GM23338 (cell line): ENCODE measurements at regions not wholly inside any gene's neighbourhood (a gene's known extent, or its start where the extent isn't known, plus 50 kb on each side); places are given as distances from the start of the nearest gene placed in this dataset.

Experiments used
- ATAC-seq: fragments of 200-7000 bp; cut with Tn5 transposase; 3 replicates; pipeline ENCODE4 v1.9.1; 2020
- DNase-seq: peaks from one replicate; pipeline ENCODE4 v3.0.0-alpha.2; 2015; ENCODE audit warnings: low spot score
- H2AFZ ChIP-seq: fragments of 200-600 bp; sonication (generic); 2 replicates; pipeline ENCODE4 v1.8.0; 2016; ENCODE audit warnings: antibody characterized with exemption, mild to moderate bottlenecking, moderate library complexity
- H3F3A ChIP-seq: fragments of 200-600 bp; sonication (generic); replicated peaks from 2 replicates; pipeline ENCODE4 v1.8.0; 2017; ENCODE audit warnings: antibody characterized with exemption, mixed run types, low read depth
- H3K27ac ChIP-seq: fragments of 200-600 bp; sonication (generic); 2 replicates; pipeline ENCODE4 v1.6.1; 2016; ENCODE audit warnings: low read depth
- H3K27me3 ChIP-seq: fragments of 200-600 bp; sonication (generic); 2 replicates; pipeline ENCODE4 v1.8.0; 2016; ENCODE audit warnings: mild to moderate bottlenecking, mixed run types, moderate library complexity; ENCODE audit not compliant: insufficient read depth
- H3K36me3 ChIP-seq: fragments of 200-600 bp; sonication (generic); 2 replicates; pipeline ENCODE4 v1.8.0; 2016; ENCODE audit warnings: mild to moderate bottlenecking; ENCODE audit not compliant: insufficient read depth
- H3K4me1 ChIP-seq: fragments of 200-600 bp; sonication (generic); 2 replicates; pipeline ENCODE4 v1.8.0; 2016; ENCODE audit warnings: mild to moderate bottlenecking, moderate library complexity; ENCODE audit not compliant: insufficient read depth
- H3K4me2 ChIP-seq: fragments of 200-600 bp; sonication (generic); 2 replicates; pipeline ENCODE4 v1.7.1; 2017; ENCODE audit warnings: mixed run types
- H3K4me3 ChIP-seq: fragments of 200-600 bp; sonication (generic); 2 replicates; pipeline ENCODE4 v1.6.1; 2016; ENCODE audit warnings: mixed run types
- H3K79me2 ChIP-seq: fragments of 200-600 bp; sonication (generic); replicated peaks from 2 replicates; pipeline ENCODE4 v1.8.0; 2017; ENCODE audit warnings: mild to moderate bottlenecking; ENCODE audit not compliant: insufficient read depth
- H3K9me2 ChIP-seq: fragments of 200-600 bp; sonication (generic); 2 replicates; pipeline ENCODE4 v1.8.0; 2017; ENCODE audit not compliant: insufficient read depth
- H4K20me1 ChIP-seq: fragments of 200-600 bp; sonication (generic); replicated peaks from 2 replicates; pipeline ENCODE4 v1.8.0; 2017; ENCODE audit warnings: mild to moderate bottlenecking; ENCODE audit not compliant: insufficient read depth
- H3K27ac Mint-ChIP-seq: 2 replicates; pipeline ENCODE4 v1.8.0; 2020; ENCODE audit warnings: inconsistent platforms, mild to moderate bottlenecking, moderate library complexity, mixed read lengths
- H3K27me3 Mint-ChIP-seq: 3 replicates; pipeline ENCODE4 v1.8.0; 2022; ENCODE audit warnings: low read depth, mild to moderate bottlenecking, moderate library complexity, mixed read lengths, inconsistent platforms; ENCODE audit not compliant: insufficient read depth, poor library complexity
- H3K36me3 Mint-ChIP-seq: 3 replicates; pipeline ENCODE4 v1.8.0; 2021; ENCODE audit warnings: low read depth, mild to moderate bottlenecking, inconsistent platforms, moderate library complexity, mixed read lengths
- H3K4me1 Mint-ChIP-seq: 3 replicates; pipeline ENCODE4 v1.8.0; 2020; ENCODE audit warnings: mild to moderate bottlenecking, inconsistent platforms, mixed read lengths
- H3K4me3 Mint-ChIP-seq: 3 replicates; pipeline ENCODE4 v1.8.0; 2021; ENCODE audit warnings: moderate library complexity, mild to moderate bottlenecking, inconsistent platforms, mixed read lengths
- H3K9me3 Mint-ChIP-seq: 3 replicates; pipeline ENCODE4 v1.8.0; 2020; ENCODE audit warnings: moderate library complexity, mild to moderate bottlenecking, inconsistent platforms, mixed read lengths
- CTCF ChIP-seq, 2 experiments: fragments of 200-600 bp in 1 of 2; sonication (generic) in 1 of 2; conservative IDR thresholded peaks; 2 replicates each; pipeline versions ENCODE4 v1.5.1 to v1.6.1; 2016 to 2017; ENCODE audit warnings: antibody characterized with exemption in 2 of 2, low read depth in 2 of 2, mild to moderate bottlenecking in 2 of 2, moderate library complexity in 1 of 2
- ETS1 ChIP-seq: IDR thresholded peaks from 2 replicates; pipeline ENCODE4 v1.6.1; 2016; ENCODE audit warnings: antibody characterized with exemption
- EZH2 ChIP-seq: fragments of 200-600 bp; sonication (generic); IDR thresholded peaks from one replicate; pipeline ENCODE4 v1.8.0; 2017; ENCODE audit warnings: antibody characterized with exemption, mild to moderate bottlenecking, low read depth; ENCODE audit not compliant: unreplicated experiment
- EZH2phosphoT487 ChIP-seq: fragments of 200-600 bp; sonication (generic); IDR thresholded peaks from one replicate; pipeline ENCODE4 v1.8.1; 2018; ENCODE audit warnings: antibody characterized with exemption; ENCODE audit not compliant: unreplicated experiment
- JUNB ChIP-seq: IDR thresholded peaks from one replicate; pipeline ENCODE4 v1.6.1; 2016; ENCODE audit warnings: antibody characterized with exemption; ENCODE audit not compliant: unreplicated experiment
- NANOG ChIP-seq: IDR thresholded peaks from 2 replicates; pipeline ENCODE4 v1.6.1; 2016; ENCODE audit warnings: antibody characterized with exemption, borderline replicate concordance
- ZNF331 ChIP-seq: fragments of 250-450 bp; sonication (Bioruptor Pico); IDR thresholded peaks from 2 replicates; pipeline ENCODE4 v1.5.0; 2020; ENCODE audit warnings: low read depth, mild to moderate bottlenecking, moderate library complexity
- ZNF462 ChIP-seq: fragments of 250-450 bp; sonication (Bioruptor Pico); IDR thresholded peaks from 2 replicates; pipeline ENCODE4 v1.5.0; 2020; ENCODE audit warnings: mild to moderate bottlenecking, moderate library complexity

GRCh38 chr6:153787341-153787606 is 251.8 kb upstream of the OPRM1 start:
- H3K27me3 Mint-ChIP-seq: peaks cover 3% of the 10 kb centered on the region
- ATAC-seq (no peak), DNase-seq (no peak)
- H3K36me3 ChIP-seq: no peaks in the 10 kb centered on the region
- no peak overlapping the region for H3K27ac Mint-ChIP-seq
- no peak overlapping the region for H3K4me3 Mint-ChIP-seq
- no peak overlapping the region for H3K4me2 ChIP-seq
- H3K9me3 Mint-ChIP-seq: no peaks in the 10 kb centered on the region
- H3K4me3 ChIP-seq: no peak overlapping the region
- H3K4me1 Mint-ChIP-seq: no peaks in the 10 kb centered on the region
- no peaks in the 10 kb centered on the region for H4K20me1 ChIP-seq
- peak overlapping the region; percentile 88 for H2AFZ ChIP-seq
- no peaks in the 10 kb centered on the region for H3K36me3 Mint-ChIP-seq
- H3K9me2 ChIP-seq: no peaks in the 10 kb centered on the region
- H3K27ac ChIP-seq: no peak overlapping the region
- no peaks in the 10 kb centered on the region for H3K27me3 ChIP-seq
- no peaks in the 10 kb centered on the region for H3F3A ChIP-seq
- TF ChIP-seq NANOG: no peak
- H3K79me2 ChIP-seq: no peaks in the 10 kb centered on the region
- H3K4me1 ChIP-seq: no peaks in the 10 kb centered on the region

DNA sequence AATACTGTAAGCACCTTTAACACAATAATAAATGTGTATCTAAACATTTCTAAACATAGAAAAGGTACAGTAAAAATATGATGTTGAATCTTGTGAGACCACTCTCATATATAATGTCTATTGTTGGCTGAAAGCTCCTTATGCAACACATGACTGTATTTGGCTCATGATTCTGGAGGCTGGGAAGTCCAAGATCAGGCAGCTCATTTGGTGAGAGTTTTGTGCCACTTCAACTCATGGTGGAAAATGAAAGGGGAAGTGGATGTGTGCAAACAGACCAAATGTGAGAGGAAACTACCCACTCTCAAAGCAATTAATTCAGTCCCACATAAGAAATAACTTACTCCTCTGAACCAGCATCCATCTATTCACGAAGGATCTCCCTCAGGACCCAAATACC is 257.7 kb upstream of the OPRM1 start:
- Mint-ChIP-seq H3K4me1 (no peaks in the 10 kb centered on the region), H3K9me3 (peaks cover 7% of the 10 kb centered on the region; the same call in 2 of the 3 replicates), H3K4me3 (no peak overlapping the region), H3K27ac (no peak overlapping the region), H3K27me3 (no peaks in the 10 kb centered on the region), H3K36me3 (peaks cover 6% of the 10 kb centered on the region; the same call in 1 of the 3 replicates)
- H3F3A ChIP-seq: no peaks in the 10 kb centered on the region
- DNase-seq (no peak), ATAC-seq (no peak)
- TF ChIP-seq ZNF331 (no peak), CTCF (conservative IDR thresholded peaks at IDR 0.05; ENCODE audit: low read depth in 2 of 2) (no peak), ZNF462 (CRISPR knock-in tag) (no peak), EZH2 (no peak), JUNB (no peak), EZH2phosphoT487 (no peak), ETS1 (no peak), NANOG (no peak)
- H3K4me2 ChIP-seq: no peak overlapping the region
- no peak overlapping the region for H3K27ac ChIP-seq
- no peaks in the 10 kb centered on the region; the same call in 1 of the 2 replicates for H3K9me2 ChIP-seq
- no peaks in the 10 kb centered on the region for H3K27me3 ChIP-seq
- H3K4me3 ChIP-seq: no peak overlapping the region
- H4K20me1 ChIP-seq: no peaks in the 10 kb centered on the region
- H3K79me2 ChIP-seq: no peaks in the 10 kb centered on the region
- H2AFZ ChIP-seq: no peak overlapping the region
- no peaks in the 10 kb centered on the region for H3K36me3 ChIP-seq
- H3K4me1 ChIP-seq: no peaks in the 10 kb centered on the region
